CD4-positive, alpha-beta T cell treated with Interleukin-1 beta for 1 hour (primary cell): ENCODE measurements at regions not wholly inside any gene's neighbourhood (a gene's known extent, or its start where the extent isn't known, plus 50 kb on each side); places are given as distances from the start of the nearest gene placed in this dataset.

ENCODE experiments used
- DNase-seq, 2 donors: peaks; one replicate each; pipeline ENCODE4 v3.0.0-alpha.2; 2020 to 2022

DNA sequence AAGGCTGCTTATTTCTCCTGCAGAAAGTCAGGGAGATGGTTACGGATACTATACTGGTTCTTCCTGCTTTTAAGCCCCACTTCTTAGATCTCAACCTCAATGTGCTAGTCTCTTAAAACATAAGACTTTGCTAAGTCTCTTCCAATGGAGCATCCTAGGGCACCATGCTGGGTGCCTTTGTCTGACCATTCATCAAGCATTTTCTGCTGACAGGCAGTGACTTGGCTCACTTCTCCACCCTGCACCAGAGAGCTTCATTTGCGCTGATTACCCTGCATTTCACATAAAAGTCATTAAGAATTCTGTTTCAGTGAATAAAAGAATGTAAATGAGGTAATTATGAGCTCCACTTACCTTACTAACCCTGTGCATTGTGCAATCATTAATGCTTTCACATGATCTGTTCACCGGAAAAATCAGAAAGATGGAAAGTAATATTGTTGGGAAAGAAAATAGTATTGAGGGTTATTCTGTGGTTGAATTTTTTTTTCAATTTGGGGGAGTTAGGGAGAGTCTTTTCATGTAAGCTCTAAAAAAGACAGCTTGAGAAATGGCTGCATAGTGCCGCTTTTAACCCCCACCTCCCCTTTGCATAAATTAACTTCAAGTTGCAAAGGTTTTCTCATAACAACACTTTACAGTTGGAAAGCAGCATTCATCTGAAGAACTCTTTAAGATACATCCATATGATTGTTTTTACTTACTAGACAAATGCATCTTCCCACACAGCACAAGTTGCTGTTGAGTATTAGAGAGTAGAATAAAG, 677.3 kb upstream of the KIRREL3 start:
- DNase-seq: no peak

DNA sequence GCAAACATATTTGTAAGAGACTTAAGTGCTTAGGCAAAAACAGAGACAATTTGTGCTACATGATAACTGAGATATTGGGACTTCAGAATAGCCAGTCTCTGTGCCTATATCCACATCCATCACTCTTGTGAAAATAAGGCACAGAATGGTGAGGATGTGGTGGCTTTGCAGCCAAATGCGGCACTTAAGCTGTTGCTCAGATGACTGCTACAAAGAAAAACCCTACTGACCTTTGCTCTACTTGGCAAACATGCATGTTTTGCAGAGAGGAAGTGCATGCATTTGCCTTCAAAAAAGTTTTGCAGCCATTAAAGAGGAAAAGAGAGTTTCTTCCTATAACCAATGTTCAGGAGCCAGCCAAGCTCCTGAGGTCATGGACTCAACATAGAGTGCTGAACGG, 675.0 kb upstream of the KIRREL3 start:
- DNase-seq: no peak

DNA sequence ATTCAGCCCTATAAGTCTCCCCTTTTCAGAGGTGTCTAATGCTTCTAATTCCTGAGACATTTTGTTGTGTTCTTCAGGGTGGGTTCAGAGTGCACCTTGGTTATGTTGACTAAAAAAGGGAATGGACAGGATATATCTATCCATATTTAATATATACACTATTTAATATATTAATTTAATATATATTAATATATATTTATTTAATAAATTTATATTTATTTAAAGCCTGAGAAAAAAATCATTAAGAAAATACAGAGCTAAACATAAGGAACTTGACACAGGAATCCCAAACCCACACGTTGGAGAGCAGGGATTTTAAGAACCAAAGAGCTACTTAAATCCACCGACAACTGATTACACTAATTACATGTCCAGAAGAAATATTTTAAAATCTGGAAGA, 674.2 kb upstream of the KIRREL3 start:
- DNase-seq: no peak

DNA sequence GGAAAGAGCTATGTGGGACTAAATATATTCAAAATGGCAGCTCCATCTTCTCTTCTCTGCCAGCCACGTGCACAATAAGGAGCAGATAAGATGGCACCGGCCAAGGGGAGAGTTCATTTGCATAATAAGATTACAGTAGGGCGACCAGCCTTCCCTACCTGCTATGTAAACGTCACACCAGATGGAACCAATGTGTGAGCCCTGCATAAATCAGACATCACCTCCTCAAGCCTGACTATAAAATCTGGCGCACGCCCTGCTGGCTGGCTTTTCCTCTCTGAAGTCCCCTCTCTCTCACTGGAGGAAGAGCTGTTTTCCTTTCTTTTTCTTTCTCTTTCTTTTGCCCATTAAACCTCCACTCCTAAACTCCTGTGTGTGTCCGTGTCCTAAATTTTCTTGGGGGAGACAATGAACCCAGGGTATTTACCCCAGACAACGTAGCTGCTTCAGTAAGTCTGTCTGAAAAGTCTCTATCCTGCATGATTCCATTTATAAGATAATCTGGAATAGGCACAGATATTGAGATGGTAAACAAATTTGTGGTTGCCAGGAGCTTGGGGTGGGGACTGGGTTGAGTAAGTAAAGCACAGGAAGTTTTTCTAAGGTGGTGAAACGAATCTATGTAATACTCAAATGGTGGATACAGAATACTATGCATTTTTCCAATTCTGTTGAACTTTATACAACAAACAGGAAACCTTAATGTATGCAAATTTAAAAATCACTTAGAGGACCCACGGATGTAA, 670.0 kb upstream of the KIRREL3 start:
- DNase-seq: no peak

DNA sequence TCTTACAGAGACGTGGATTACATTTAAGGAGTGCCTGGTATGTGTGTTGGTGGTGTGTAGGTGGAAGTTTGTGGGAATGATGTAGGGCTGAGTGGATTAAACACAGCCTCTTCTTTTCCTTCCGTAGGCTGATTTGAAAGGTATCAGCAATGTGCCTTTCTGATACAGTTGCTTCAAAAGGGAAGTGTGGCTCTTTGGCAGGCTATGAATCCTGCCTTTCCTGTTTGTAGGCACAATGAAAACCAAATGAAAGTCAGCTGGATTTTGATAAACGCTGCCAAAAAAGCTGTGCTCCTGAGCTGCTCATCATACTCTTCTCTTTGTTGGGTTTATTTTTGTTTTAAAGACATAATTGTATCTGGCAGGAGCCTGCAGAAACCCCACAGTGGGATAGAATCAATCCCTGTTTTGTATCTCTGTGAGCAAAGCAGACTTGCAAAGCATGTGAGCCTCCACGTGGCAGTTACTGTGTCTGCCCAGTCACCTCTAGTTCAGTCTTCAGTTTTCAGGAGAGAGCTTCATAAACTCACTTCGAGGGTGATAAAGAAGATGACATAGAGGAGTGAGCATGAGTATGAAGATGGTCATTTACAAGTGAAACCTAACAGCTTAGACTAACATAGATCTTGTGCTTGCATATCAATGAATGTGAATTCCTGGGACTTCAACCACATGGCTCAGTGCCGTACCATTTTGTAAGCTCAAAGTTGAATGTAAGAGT, 655.7 kb upstream of the KIRREL3 start:
- no peak for DNase-seq

DNA sequence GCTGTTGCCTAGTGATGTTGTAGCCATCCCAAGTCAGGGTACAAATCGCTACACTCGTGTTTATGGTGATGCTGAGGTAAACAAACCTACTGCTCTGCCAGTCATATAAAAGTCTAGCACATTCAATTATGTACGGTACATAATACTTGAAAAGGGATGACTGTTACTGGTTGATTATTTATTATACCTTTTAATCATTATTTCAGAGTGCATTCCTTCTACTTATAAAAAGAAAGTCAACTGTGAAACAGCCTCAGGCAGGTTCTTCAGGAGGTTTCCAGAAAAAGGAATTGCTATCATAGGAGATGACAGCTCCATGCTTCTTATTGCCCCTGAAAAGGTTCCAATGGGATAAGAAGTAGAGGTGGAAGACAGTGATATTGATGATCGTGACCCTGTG, 652.5 kb upstream of the KIRREL3 start:
- no peak for DNase-seq

DNA sequence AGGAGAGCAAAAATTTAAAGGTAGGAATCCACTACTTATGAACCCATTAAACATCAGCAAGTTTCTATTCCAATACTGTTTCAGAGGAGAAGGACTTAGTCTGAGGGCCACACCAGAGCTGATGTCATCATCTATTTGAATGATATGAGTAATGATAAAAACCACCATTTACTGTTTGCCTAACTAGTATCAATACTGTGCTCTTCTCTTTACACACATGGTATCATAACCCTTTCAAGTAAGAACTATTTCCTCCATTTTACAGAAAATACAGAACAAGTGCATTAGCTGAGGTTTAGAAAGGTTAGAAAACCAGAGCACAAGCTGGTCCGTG, 651.3 kb upstream of the KIRREL3 start:
- DNase-seq: no peak

DNA sequence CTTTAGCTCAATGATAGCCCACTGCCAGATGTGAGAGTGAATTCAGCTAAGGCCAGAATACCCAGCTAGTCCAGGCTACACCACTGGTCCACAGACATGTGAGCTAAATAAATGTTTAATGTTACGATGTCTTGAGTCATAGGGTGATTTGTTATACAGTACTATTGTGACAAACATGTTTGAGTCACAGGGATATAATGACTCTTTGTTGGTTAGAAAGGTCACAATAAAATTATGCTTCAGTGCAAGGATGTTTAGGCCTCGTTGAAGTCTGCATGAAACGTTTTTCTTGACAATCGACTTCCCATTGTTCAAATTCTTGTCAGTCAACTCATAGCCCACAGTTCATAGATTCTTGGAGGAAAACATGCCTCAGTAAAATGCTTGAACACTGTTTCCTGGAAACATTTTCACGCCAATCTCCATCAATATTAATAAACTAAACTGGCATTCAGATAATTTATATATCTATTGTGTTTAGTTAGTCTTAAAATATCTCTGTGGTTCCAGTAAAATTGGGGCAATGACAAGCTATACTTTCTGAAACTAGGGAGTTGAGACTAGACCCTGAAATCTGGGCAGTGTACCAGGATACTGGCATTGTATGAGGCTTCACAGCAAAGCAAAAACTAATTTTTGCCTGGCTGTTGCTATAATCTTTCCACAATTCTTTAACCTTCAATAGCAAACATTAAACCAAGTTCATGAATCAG, 650.8 kb upstream of the KIRREL3 start:
- no peak for DNase-seq

DNA sequence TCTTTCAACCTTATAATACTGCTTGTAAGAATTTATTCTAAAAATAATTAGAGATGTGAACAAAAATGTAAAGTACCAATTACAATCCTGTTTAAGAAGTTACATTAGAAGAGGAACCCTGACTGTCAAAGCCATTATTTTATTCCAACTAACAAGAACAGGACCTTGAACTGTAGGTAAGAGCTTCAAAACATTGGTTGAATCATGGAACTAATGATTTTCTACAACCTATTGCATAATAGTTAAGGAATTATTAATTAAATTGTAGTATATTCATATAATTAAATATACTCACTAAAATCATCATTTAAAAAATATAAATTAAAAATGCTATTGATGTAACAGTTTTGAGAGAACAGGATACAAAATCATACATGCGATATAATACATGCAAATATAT, 649.4 kb upstream of the KIRREL3 start:
- no peak for DNase-seq

DNA sequence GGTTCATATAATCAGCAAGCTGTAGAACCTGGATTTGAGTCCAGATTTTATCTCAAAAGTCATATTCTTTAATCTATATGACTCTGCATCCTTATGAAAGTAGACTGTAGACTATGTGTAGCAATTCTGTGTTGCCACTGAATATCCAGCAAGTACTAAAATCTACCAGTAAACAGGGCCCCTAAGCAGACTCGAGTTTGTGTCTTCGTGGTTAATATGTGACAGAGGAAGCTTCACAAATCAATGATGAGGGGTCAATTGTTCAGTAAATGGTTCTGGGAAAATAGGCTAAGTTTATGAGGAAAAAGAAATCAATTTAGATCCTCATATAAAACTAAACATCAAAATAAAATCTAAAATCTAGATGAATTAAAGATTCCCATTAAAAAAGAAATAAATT, 648.5 kb upstream of the KIRREL3 start:
- no peak for DNase-seq

DNA sequence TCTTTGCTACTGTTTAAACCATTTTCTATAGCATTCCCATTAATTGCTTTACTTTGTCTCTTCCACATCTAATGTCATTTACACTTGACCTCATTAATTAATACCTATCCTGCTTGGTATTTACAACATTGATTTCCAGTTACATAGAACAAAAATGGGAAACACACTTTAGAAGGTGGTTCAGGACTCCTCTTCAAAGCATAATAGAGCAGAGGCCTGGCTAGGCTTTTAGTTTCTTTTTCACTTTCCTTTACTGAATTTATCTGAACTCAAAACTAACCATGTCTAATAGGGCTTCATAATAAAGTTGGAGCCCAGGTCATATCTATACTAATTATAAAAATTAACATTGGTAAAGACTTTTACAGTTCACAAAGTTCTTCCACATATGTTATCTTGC, 648.0 kb upstream of the KIRREL3 start:
- no peak for DNase-seq

DNA sequence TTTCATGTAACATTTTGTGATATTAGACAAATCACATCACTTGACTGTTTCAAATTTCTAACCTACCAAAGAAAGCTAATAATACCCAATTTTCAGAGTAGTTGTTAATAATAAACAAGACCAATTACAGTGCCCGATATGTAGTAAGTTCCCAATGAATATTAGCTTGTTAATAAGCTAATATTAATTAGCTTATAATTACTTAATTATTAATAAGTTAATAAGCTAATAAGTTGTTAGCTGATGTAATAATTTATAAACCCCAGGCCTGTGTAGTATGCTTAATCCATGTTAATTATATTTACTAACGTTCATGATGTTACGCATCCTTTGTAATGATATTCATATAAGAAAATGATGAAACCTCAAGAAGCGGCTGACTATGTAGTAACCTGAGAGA, 643.8 kb upstream of the KIRREL3 start:
- DNase-seq: no peak

DNA sequence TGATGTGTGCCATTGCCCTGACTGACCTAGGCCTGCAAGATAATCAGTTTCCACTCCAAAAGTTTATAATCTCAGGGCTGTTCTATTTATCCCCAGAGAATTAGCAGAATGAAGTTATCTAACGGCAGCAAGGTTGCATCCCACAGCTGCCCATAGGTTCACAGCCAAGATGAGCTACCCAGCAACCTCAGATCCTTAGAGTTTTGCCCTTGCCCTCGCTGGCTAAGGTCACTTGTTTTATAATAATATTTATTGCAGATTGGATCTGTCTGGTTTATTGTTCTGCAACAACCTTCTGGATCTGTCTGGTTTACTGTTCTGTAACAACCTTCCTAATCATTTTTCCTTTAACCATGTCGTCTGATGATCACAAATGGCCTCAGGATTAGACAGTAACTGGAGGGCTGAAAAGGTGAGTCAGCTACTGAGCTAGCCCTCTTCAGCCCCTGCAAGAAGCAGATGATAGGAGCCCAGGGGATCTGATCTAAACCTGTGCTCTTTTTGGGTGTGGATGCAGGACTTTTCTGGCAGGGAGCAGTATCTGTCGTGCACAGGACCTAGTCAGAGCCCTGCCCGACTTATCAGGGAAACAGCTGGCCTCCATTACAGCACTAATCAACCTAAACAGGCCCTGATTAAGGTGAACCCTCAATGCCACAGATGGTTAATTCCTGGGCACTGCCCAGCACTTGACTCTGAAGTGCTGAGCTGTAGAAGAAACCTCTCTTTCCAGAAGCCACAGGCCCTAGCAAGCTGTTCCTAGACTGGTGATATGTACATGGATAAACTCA, 642.9 kb upstream of the KIRREL3 start:
- no peak for DNase-seq

DNA sequence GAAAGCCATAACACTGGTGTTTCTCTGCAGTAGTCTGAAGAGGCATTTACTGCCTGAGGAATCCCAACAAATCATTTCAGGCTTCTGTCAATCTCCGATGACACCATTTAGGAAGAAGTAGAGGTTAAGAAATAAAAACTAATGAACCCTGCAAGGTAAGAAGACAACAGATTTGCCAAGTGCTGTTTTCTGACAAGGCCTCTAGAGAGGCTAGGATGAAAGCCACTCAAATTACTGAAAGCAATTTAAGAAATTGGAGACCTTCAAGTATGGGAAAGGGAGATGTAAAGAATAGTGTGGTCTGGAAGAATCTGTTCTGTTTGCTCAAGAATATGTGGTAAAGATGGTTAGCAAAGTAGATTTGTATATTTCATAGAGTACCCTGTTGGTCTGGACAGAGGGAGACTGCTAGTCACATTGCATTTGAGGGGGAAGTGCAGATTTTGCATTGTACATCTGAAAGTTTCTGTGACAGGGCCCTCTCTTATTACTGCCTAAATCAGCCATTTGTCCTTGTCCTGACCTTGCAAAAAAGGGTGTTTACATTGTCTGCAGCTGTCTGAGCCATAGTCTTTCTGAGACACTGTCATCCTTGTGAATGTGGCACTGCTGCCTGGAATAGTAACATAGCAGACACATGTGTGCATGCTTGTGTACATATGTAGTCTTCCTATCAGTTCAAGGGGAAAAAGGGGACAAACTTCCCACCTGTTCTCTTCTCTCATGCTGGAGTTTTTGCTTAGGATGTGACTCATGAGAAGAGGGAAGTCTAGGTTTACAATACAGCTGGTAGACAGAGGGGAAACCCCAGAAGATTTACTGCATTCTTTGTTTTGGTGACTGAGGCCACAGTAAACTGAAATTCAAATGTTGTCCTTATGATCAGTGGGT, 640.2 kb upstream of the KIRREL3 start:
- DNase-seq: no peak

DNA sequence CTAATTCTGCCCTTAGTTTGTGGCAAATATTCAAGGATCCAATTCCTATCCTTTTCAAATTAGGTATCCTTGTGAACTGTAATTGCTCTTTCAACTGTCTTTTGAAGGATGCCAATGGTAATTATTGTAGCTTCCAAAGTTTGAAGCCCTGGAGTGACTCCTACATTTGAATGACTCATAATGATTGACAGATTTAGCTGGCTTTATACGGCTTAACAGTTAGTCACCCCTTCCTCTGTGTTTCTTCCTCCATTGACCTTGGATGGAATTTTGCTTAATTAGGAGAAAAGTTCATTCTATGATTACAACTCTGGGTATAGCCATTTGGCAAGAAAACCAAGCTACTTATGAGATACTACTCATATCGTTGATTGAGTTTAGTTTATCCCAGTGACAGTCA, 639.3 kb upstream of the KIRREL3 start:
- no peak for DNase-seq

DNA sequence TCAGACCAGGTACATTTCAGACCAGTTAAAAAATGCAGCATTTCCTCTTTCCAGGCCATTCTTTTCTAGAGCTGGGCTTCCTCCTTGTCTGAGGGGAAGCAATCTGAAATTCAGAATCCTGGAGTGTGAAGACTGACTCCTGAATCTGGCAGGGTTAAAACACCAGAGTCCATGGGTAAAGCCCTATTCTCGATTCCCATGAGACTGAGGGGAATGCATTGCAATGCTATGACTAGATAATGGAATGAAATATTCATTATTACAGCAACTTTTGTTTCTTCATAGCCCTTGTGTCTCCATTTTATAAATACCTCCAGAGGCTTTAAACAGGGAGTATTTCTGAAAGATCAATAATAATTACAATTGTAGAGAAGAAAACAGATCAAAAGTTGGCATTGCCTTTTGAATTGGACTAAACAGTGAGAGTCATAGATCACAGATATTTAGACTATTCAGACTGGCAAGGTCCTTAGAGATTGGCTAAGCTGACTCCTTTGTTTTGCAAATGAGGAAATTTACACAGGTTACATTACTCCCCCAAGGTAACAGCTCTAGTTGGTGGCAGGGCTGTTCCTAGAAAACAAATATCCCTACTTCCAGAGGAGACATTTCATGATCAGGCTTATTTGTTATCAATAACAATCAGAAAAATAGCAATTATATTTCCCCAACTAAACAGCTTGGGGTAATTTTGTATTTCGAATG, 632.6 kb upstream of the KIRREL3 start:
- no peak for DNase-seq

DNA sequence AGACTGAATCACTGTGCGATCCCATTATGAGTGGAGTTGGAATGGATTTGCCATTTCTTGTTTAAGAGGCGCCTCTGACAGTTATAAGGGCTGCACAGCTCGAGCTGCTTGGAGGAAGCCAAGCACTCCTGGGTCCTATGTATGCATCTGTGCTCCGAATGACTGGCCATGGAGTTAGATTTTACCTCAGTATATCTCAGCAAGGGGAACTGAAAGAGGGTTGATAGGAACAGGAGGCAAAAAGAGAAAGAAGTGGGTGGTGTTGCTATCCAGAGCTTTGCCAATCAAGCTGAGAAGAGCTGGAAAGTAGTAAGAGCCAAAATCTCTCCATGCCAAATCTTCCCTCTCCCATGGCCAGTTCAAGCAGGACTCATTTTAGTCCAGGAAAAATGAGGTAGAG, 632.0 kb upstream of the KIRREL3 start:
- DNase-seq: no peak

DNA sequence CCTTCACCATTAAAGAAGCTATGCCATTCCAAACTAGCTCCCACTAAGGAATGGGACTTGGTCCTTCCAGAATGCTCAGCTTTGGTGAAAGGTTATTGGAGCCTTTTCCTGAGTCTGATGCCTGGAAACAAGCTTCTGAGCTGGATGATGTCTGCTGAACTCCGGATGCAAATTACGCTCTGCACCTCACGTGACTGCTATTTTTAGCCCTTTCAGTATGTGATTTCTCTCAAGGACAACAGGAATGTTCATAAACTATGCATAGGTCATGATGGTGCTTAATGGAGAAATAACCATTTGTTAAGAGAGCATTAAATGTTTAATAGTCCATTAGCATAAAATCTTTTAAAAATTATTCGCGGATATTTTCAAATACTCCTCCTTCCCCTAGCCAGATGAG, 631.4 kb upstream of the KIRREL3 start:
- DNase-seq: no peak

DNA sequence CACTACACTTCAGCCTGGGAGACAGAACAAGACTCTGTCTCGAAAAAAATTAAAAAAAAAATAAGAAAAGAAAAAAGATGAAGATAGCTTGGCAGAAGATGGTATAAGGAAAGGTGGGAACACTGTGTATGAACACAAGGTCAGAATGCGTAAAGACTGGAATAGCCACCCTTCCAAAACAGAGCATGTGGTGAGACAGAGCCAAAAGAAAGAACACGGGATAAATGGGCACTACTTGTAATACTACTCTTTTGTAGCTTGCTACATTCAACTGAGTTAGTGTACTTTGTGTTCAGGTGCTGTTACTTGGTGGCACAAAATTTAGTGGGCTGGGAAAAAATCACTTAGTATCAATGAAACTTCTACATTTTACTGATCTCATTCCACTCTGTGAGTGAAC, 628.6 kb upstream of the KIRREL3 start:
- DNase-seq: no peak

DNA sequence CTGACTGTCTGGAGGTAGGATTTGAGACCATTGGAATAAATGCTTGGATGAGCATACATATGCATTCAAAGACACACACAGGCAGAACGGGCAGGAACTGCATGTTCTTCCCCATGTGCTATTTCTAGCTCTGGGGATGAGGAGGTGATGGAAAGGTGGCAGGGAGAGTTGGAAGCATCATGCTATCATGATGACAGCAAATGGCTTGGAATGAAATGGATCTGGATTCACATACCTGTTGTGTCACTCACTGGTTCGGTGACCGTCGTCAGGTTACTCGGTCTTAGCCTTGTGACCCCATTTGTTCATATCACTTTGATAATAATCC, 627.9 kb upstream of the KIRREL3 start:
- DNase-seq: no peak
